Stomach (tissue), 8 donors: ENCODE measurements at regions not wholly inside any gene's neighbourhood (a gene's known extent, or its start where the extent isn't known, plus 50 kb on each side); places are given as distances from the start of the nearest gene placed in this dataset.

Source experiments
- DNase-seq, 2 donors: peaks; one replicate each; pipeline versions ENCODE4 v3.0.0 to v3.0.0-alpha.2; 2013 to 2019
- H3K27ac ChIP-seq, 5 donors: fragments of 200-600 bp in 4 of 5; sonication (generic) in 4 of 5; one replicate each; pipeline ENCODE4 v1.5.1; 2013 to 2019; ENCODE audit warnings: mild to moderate bottlenecking in 1 of 5, moderate library complexity in 1 of 5
- H3K27me3 ChIP-seq, 3 donors: fragments of 200-600 bp; sonication (generic); one replicate each; pipeline ENCODE4 v1.5.1; 2017 to 2019; ENCODE audit warnings: mixed run types in 1 of 3
- H3K36me3 ChIP-seq, 4 donors: fragments of 200-600 bp; sonication (generic); 1 replicate in 3 of 4; 2 replicates in 1 of 4; pipeline ENCODE4 v1.5.1; 2016 to 2019
- H3K4me1 ChIP-seq, 4 donors: fragments of 200-600 bp; sonication (generic); one replicate each; pipeline ENCODE4 v1.5.1; 2016 to 2019
- H3K4me3 ChIP-seq, 4 donors: fragments of 200-600 bp; sonication (generic) in 3 of 4; one replicate each; pipeline ENCODE4 v1.5.1; 2016 to 2019; ENCODE audit warnings: mild to moderate bottlenecking in 1 of 4
- H3K9me3 ChIP-seq, 4 donors: fragments of 200-600 bp; sonication (generic); one replicate each; pipeline ENCODE4 v1.5.1; 2016 to 2019
- EP300 ChIP-seq: sonication (generic); formaldehyde crosslinking; IDR thresholded peaks from one replicate; pipeline ENCODE4 v1.6.1; 2017; ENCODE audit warnings: antibody characterized with exemption
- POLR2A ChIP-seq, 4 donors: fragments of 450-650 bp; IDR thresholded peaks; one replicate each; pipeline ENCODE4 v1.6.1; 2016; ENCODE audit warnings: antibody characterized with exemption in 4 of 4, control low read depth in 2 of 4, mild to moderate bottlenecking in 1 of 4, moderate library complexity in 1 of 4
- POLR2AphosphoS5 ChIP-seq, 3 donors: sonication (generic); formaldehyde crosslinking; IDR thresholded peaks; one replicate each; pipeline ENCODE4 v1.6.1; 2016; ENCODE audit warnings: antibody characterized with exemption in 3 of 3
- WGBS, 5 donors: extraction: QIAGEN DNeasy Blood & Tissue Kit in 3 of 5; methylation state at CpG; one replicate each; pipeline versions ENCODE4 v1.1.5 to v1.1.7; 2013 to 2018; 5-methylcytosine and 5-hydroxymethylcytosine counted together
- intact Hi-C: fragments of 100-400 bp; cut with DNase I; formaldehyde crosslinking; loops from one replicate; pipeline ENCODE4 v1.15.1; 2023; ENCODE audit warnings: low total_unique reads
- TF ChIP-seq, protein P1 (sequence below), 7 experiments: fragments of 450-650 bp in 4 of 7; fragments of 200-600 bp in 3 of 7; sonication (generic) in 3 of 7; IDR thresholded peaks; one replicate each; pipeline ENCODE4 v1.5.1; 2016 to 2019; ENCODE audit warnings: antibody characterized with exemption in 7 of 7, control low read depth in 2 of 7, mild to moderate bottlenecking in 1 of 7
- donor health status: healthy with polysubstance abuse.
- donor health status: Bipolar disorder and iron deficiency.
- donor health status: healthy.

DNA sequence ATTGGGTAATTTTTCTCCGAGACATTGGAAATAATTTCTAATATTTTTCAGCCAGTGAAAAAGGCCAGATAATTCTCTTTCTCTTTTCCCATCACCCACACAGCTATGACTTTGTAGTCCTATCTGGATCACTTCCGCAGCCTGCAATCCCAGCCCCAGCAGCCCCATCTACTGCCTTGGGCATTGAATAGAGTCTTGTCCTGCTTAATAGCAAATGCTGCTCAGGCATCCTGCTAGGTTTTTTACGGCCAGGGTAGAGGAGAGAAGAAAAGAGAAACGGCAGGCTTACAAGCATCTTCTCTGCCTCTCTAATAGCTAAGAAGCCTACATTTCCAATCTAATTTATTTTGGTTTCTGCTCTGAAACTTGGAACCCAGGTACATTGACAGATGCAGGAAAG lies 154.3 kb upstream of the B3GAT1 start:
- no peak overlapping the region for H3K4me3 ChIP-seq
- WGBS, 5 donors: 62 to 86% (median 77%) methylated on average over 4 of the region's 4 CpGs
- TF ChIP-seq POLR2A (IDR thresholded peaks at IDR 0.05): no peak
- TF ChIP-seq, protein P1, sequence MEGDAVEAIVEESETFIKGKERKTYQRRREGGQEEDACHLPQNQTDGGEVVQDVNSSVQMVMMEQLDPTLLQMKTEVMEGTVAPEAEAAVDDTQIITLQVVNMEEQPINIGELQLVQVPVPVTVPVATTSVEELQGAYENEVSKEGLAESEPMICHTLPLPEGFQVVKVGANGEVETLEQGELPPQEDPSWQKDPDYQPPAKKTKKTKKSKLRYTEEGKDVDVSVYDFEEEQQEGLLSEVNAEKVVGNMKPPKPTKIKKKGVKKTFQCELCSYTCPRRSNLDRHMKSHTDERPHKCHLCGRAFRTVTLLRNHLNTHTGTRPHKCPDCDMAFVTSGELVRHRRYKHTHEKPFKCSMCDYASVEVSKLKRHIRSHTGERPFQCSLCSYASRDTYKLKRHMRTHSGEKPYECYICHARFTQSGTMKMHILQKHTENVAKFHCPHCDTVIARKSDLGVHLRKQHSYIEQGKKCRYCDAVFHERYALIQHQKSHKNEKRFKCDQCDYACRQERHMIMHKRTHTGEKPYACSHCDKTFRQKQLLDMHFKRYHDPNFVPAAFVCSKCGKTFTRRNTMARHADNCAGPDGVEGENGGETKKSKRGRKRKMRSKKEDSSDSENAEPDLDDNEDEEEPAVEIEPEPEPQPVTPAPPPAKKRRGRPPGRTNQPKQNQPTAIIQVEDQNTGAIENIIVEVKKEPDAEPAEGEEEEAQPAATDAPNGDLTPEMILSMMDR (IDR thresholded peaks at IDR 0.05): no peak
- TF ChIP-seq EP300: no peak
- no peak for TF ChIP-seq POLR2AphosphoS5 (IDR thresholded peaks at IDR 0.05)
- no peaks in the 10 kb centered on the region for H3K4me1 ChIP-seq
- H3K36me3 ChIP-seq: no peaks in the 10 kb centered on the region
- peaks cover 0 to 11% (median 0%) of the 10 kb centered on the region in 3 donors for H3K27me3 ChIP-seq
- H3K9me3 ChIP-seq: no peaks in the 10 kb centered on the region
- H3K27ac ChIP-seq: no peak overlapping the region
- intact Hi-C loops: no loop called here
- no peak for DNase-seq

DNA sequence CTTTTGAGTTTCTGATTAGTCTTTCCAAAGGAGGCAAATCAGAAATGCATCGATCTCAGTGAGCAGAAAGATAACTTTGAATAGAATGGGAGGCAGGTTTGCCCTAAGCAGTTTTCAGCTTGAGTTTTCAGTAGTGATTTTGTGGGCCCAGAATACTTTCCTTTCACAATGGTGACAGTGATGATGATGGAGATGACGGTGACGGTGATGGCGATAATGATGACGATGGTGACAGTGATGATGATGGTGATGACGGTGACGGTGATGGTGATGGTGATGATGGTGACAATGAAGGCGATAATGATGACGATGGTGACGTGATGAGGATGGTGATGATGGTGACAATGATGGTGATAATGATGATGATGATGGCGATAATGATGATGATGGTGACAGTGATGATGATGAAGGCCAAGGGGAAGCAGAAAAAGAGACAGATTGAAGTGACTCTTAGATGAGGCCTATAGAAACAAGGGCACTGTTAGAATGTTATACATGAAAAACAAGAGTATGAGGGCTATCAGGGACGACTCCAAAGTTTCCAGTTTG lies 153.4 kb upstream of the B3GAT1 start:
- 74 to 88% (median 82%) methylated on average over 12 of the region's 12 CpGs for WGBS, 5 donors
- intact Hi-C loops: no loop called here
- Histone ChIP-seq H3K36me3 (no peaks in the 10 kb centered on the region), H3K4me1 (no peaks in the 10 kb centered on the region), H3K4me3 (no peak overlapping the region), H3K27me3 (peaks cover 0 to 18% (median 0%) of the 10 kb centered on the region in 3 donors), H3K27ac (no peak overlapping the region), H3K9me3 (no peaks in the 10 kb centered on the region)
- TF ChIP-seq POLR2AphosphoS5 (IDR thresholded peaks at IDR 0.05) (no peak), POLR2A (IDR thresholded peaks at IDR 0.05) (no peak), EP300 (no peak)
- TF ChIP-seq, protein P1 (IDR thresholded peaks at IDR 0.05): no peak
- DNase-seq: no peak

DNA sequence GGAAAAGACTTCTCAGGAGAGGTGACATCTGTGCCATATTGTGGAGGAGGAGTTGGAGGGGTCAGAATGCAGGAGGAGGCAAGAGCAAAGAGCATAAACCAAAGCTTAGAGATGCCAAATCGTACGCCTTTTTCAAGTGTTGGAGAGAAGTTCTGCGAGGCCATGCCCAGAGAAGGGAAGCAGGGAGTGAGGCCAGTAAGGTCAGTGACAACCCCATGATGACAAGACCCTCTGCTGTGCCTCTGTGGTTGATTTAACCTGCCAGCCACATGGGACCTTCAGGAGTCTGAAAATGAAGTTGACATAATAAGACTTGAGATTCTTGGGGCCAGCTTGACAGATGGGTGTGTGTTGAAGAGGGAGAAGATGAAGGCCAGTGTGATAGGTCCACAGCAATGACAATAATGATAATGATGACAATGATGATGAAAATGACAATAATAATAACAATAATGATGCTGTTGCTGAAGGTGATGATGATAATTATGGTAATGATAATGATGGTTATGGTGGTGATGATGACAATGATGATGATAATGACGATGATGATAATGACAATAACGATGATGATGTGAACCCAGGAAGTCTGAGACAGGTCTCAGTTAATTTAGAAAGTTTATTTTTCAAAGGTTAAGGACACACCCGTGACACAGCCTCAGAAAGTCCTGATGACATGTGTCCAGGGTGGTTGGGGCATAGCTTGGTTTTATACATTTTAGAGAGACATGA lies 152.6 kb upstream of the B3GAT1 start:
- Histone ChIP-seq H3K4me1 (no peaks in the 10 kb centered on the region), H3K27ac (no peak overlapping the region), H3K36me3 (no peaks in the 10 kb centered on the region), H3K4me3 (no peak overlapping the region), H3K27me3 (peaks cover 0 to 24% (median 0%) of the 10 kb centered on the region in 3 donors), H3K9me3 (no peaks in the 10 kb centered on the region)
- intact Hi-C loops: no loop called here
- 87 to 91% (median 90%) methylated on average over 6 of the region's 6 CpGs for WGBS, 5 donors
- TF ChIP-seq, protein P1 (IDR thresholded peaks at IDR 0.05): no peak
- TF ChIP-seq EP300: no peak
- TF ChIP-seq POLR2AphosphoS5 (IDR thresholded peaks at IDR 0.05): no peak
- no peak for TF ChIP-seq POLR2A (IDR thresholded peaks at IDR 0.05)
- no peak for DNase-seq

DNA sequence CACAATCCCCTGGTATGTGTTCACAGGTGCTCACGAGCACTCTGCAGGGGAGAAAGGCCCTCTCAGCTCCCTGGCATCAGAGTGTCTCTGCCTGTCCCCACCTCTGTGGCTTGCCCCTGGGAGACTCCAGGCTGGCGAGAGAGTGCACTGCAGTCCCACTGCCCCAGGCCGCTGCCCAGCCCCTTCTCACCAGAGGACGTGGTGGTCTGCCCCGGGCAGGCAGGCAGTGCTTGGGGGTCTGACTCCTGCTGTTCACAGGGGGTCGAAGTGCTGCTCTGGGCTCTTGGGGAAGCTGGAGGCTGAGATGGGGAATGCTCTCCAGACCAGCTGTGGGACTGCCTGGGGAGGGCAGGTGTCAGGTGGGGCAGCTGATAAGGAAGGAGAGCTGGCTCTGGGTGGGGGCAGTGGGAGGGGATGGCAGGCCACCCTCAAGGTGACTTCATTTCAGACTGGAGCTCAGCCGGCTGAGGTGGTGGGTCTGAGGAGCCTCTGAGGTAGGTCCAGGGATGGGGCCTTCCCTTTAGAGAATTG lies 151.0 kb upstream of the B3GAT1 start:
- H3K4me1 ChIP-seq: no peaks in the 10 kb centered on the region
- no peak overlapping the region for H3K4me3 ChIP-seq
- no peaks in the 10 kb centered on the region for H3K9me3 ChIP-seq
- no peaks in the 10 kb centered on the region for H3K36me3 ChIP-seq
- intact Hi-C loops: no loop called here
- TF ChIP-seq POLR2AphosphoS5 (IDR thresholded peaks at IDR 0.05): no peak
- TF ChIP-seq, protein P1 (IDR thresholded peaks at IDR 0.05): no peak
- TF ChIP-seq EP300: no peak
- TF ChIP-seq POLR2A (IDR thresholded peaks at IDR 0.05): no peak
- DNase-seq: no peak
- 61 to 83% (median 64%) methylated on average over 5 to 7 of the region's 7 CpGs for WGBS, 5 donors
- H3K27ac ChIP-seq: no peak overlapping the region
- H3K27me3 ChIP-seq: peaks cover 0 to 24% (median 0%) of the 10 kb centered on the region in 3 donors
